H1 (cell line): ENCODE measurements at regions not wholly inside any gene's neighbourhood (a gene's known extent, or its start where the extent isn't known, plus 50 kb on each side); places are given as distances from the start of the nearest gene placed in this dataset.
"Not testable (repeated sequence)": the region's sequence is repeated elsewhere in the genome, so short reads cannot be mapped to it uniquely, and the experiment has no call there.

Experiments
- CTCF ChIA-PET: fragments of 300-600 bp; sonication (Branson Sonifier 250); formaldehyde crosslinking; loops from one replicate; lab custom pipeline; 2021; ENCODE audit not compliant: partially characterized antibody; lab: Charles Lee
- POLR2A ChIA-PET: fragments of 300-600 bp; sonication (Branson Sonifier 250); formaldehyde crosslinking; loops from one replicate; lab custom pipeline; 2021; ENCODE audit warnings: inconsistent platforms; ENCODE audit not compliant: partially characterized antibody; lab: Charles Lee
- DNase-seq, 2 experiments: peaks; one replicate each; pipeline versions ENCODE4 v3.0.0 to v3.0.0-alpha.2; 2010 to 2022; ENCODE audit warnings: low spot score in 2 of 2, low read depth in 1 of 2, mixed read lengths in 1 of 2
- FAIRE-seq: peaks from 2 replicates; lab custom pipeline; 2011; peaks lifted over from hg19 to GRCh38; lab: Jason Lieb, UNC
- H2AFZ ChIP-seq: 2 replicates; pipeline ENCODE4 v1.8.1; 2012; ENCODE audit warnings: low read length, inconsistent platforms
- H2AK5ac ChIP-seq: 2 replicates; pipeline ENCODE4 v1.6.1; 2013; ENCODE audit warnings: low read depth, low read length
- H2BK120ac ChIP-seq: replicated peaks from 2 replicates; pipeline ENCODE3; 2013; ENCODE audit warnings: low read depth, low read length, inconsistent platforms
- H2BK12ac ChIP-seq: 2 replicates; pipeline ENCODE4 v1.6.1; 2013; ENCODE audit warnings: low read depth, low read length
- H2BK15ac ChIP-seq: 2 replicates; pipeline ENCODE4 v1.6.1; 2013; ENCODE audit warnings: low read length
- H2BK20ac ChIP-seq: 2 replicates; pipeline ENCODE4 v1.6.1; 2013; ENCODE audit warnings: low read length
- H2BK5ac ChIP-seq: 2 replicates; pipeline ENCODE4 v1.6.1; 2013; ENCODE audit warnings: low read depth, low read length
- H3K14ac ChIP-seq: 2 replicates; pipeline ENCODE4 v1.6.1; 2013; ENCODE audit warnings: inconsistent platforms; ENCODE audit not compliant: insufficient read length
- H3K18ac ChIP-seq: 2 replicates; pipeline ENCODE4 v1.6.1; 2013; ENCODE audit warnings: low read length; ENCODE audit errors: extremely low read depth
- H3K23ac ChIP-seq: 2 replicates; pipeline ENCODE4 v1.6.1; 2013; ENCODE audit warnings: inconsistent platforms; ENCODE audit not compliant: insufficient read length
- H3K23me2 ChIP-seq: 2 replicates; pipeline ENCODE4 v1.6.1; 2013; ENCODE audit warnings: low read depth, low read length
- H3K27ac ChIP-seq: 2 replicates; pipeline ENCODE4 v1.6.1; 2011; ENCODE audit warnings: low read depth, low read length, inconsistent platforms
- H3K27me3 ChIP-seq, 4 experiments: replicated peaks in 1 of 4; 1 replicate in 1 of 4; 2 replicates in 3 of 4; pipeline versions ENCODE4 v1.6.1 to v1.8.1; 2011 to 2013; ENCODE audit warnings: low read length in 3 of 4, mild to moderate bottlenecking in 3 of 4, inconsistent platforms in 2 of 4, mixed read lengths in 2 of 4, moderate library complexity in 1 of 4; ENCODE audit not compliant: control insufficient read depth in 3 of 4, insufficient read depth in 3 of 4; ENCODE audit errors: extremely low read depth in 1 of 4
- H3K36me3 ChIP-seq, 4 experiments: 2 replicates each; pipeline versions ENCODE4 v1.6.1 to v1.8.1; 2011 to 2013; ENCODE audit warnings: mild to moderate bottlenecking in 4 of 4, low read length in 3 of 4, moderate library complexity in 2 of 4, control low read depth in 1 of 4, inconsistent platforms in 1 of 4; ENCODE audit not compliant: insufficient read depth in 4 of 4, control insufficient read depth in 2 of 4
- H3K4ac ChIP-seq: replicated peaks from 2 replicates; pipeline ENCODE3; 2013; ENCODE audit warnings: low read length, low read depth, mixed read lengths, inconsistent platforms; ENCODE audit not compliant: insufficient read length
- H3K4me1 ChIP-seq, 4 experiments: replicated peaks in 1 of 4; 1 replicate in 1 of 4; 2 replicates in 3 of 4; pipeline versions ENCODE4 v1.6.1 to v1.8.1; 2011 to 2013; ENCODE audit warnings: low read length in 3 of 4, inconsistent platforms in 2 of 4, mixed read lengths in 1 of 4; ENCODE audit not compliant: insufficient read depth in 4 of 4, control insufficient read depth in 3 of 4
- H3K4me2 ChIP-seq, 2 experiments: 2 replicates each; pipeline versions ENCODE4 v1.6.1 to v1.8.1; 2011 to 2013; ENCODE audit warnings: low read depth in 2 of 2, low read length in 2 of 2, control low read depth in 1 of 2, inconsistent platforms in 1 of 2, mild to moderate bottlenecking in 1 of 2; ENCODE audit not compliant: insufficient read depth in 1 of 2
- H3K4me3 ChIP-seq, 4 experiments: fragments of 200-600, 300-600 bp in 1 of 4; sonication (generic), shearing (Covaris generic), sonication (Bioruptor Twin) in 1 of 4; 2 replicates each; pipeline versions ENCODE4 v1.5.1 to v1.8.1; 2011 to 2016; ENCODE audit warnings: low read length in 4 of 4, low read depth in 3 of 4, control low read depth in 2 of 4, inconsistent platforms in 2 of 4, mild to moderate bottlenecking in 2 of 4, mixed read lengths in 1 of 4, moderate library complexity in 1 of 4; ENCODE audit not compliant: insufficient read depth in 2 of 4; ENCODE audit errors: extremely low read depth in 1 of 4
- H3K56ac ChIP-seq: replicated peaks from 2 replicates; pipeline ENCODE3; 2013; ENCODE audit warnings: low read depth, mild to moderate bottlenecking, mixed read lengths, low read length, inconsistent platforms; ENCODE audit not compliant: insufficient read length
- H3K79me1 ChIP-seq: 2 replicates; pipeline ENCODE4 v1.6.1; 2013; ENCODE audit warnings: low read depth, low read length, control low read depth
- H3K79me2 ChIP-seq, 2 experiments: 2 replicates each; pipeline versions ENCODE4 v1.6.1 to v1.8.1; 2012 to 2013; ENCODE audit warnings: low read length in 2 of 2, mild to moderate bottlenecking in 2 of 2, inconsistent platforms in 1 of 2; ENCODE audit not compliant: insufficient read depth in 2 of 2, control insufficient read depth in 1 of 2
- H3K9ac ChIP-seq, 4 experiments: replicated peaks in 1 of 4; 1 replicate in 1 of 4; 2 replicates in 3 of 4; pipeline versions ENCODE4 v1.6.1 to v1.8.1; 2011 to 2013; ENCODE audit warnings: low read depth in 3 of 4, low read length in 3 of 4, control low read depth in 2 of 4, mild to moderate bottlenecking in 2 of 4, moderate library complexity in 2 of 4, inconsistent platforms in 1 of 4; ENCODE audit errors: extremely low read depth in 1 of 4
- H3K9me3 ChIP-seq, 2 experiments: 2 replicates each; pipeline versions ENCODE4 v1.6.1 to v1.8.1; 2012 to 2013; ENCODE audit warnings: mild to moderate bottlenecking in 2 of 2, moderate library complexity in 2 of 2, control low read depth in 1 of 2, inconsistent platforms in 1 of 2, low read depth in 1 of 2, low read length in 1 of 2, mixed read lengths in 1 of 2; ENCODE audit not compliant: insufficient read depth in 2 of 2
- H4K20me1 ChIP-seq, 2 experiments: replicated peaks in 1 of 2; 2 replicates each; pipeline versions ENCODE3 to v1.8.1; 2011 to 2013; ENCODE audit warnings: inconsistent platforms in 2 of 2, low read length in 2 of 2, mild to moderate bottlenecking in 1 of 2; ENCODE audit not compliant: insufficient read depth in 2 of 2, control insufficient read depth in 1 of 2
- H4K5ac ChIP-seq: 2 replicates; pipeline ENCODE4 v1.6.1; 2013; ENCODE audit warnings: low read length, low read depth, mixed read lengths, inconsistent platforms; ENCODE audit not compliant: insufficient read length
- H4K8ac ChIP-seq: 2 replicates; pipeline ENCODE4 v1.8.0; 2013; ENCODE audit warnings: mild to moderate bottlenecking, moderate library complexity, low read length, inconsistent platforms; ENCODE audit not compliant: insufficient read depth; ENCODE audit errors: extremely low read depth
- H4K91ac ChIP-seq: replicated peaks from 2 replicates; pipeline ENCODE3; 2013; ENCODE audit warnings: low read length, mixed read lengths, inconsistent platforms; ENCODE audit not compliant: insufficient read length
- WGBS, 2 experiments: shearing (Covaris generic) in 1 of 2; methylation state at CpG; one replicate each; pipeline versions ENCODE4 v1.1.6 to v1.1.7; 2013 to 2015; ENCODE audit warnings: low lambda C conversion rate in 2 of 2, mixed read lengths in 2 of 2, inconsistent platforms in 1 of 2, low coverage in 1 of 2, missing lambda C conversion rate in 1 of 2; ENCODE audit not compliant: insufficient replicate concordance in 2 of 2, insufficient coverage in 1 of 2, insufficient read length in 1 of 2; ENCODE audit errors: extremely low coverage in 1 of 2, missing lambda C conversion rate in 1 of 2; 5-methylcytosine and 5-hydroxymethylcytosine counted together

- H3K18ac ChIP-seq, FAIRE-seq, H2AK5ac ChIP-seq, H3K9me3 ChIP-seq, H3K23ac ChIP-seq, H2AFZ ChIP-seq, H3K4me3 ChIP-seq, H3K4me2 ChIP-seq, H3K27ac ChIP-seq, H4K5ac ChIP-seq, H3K23me2 ChIP-seq, H2BK5ac ChIP-seq, DNase-seq, H4K8ac ChIP-seq, H2BK20ac ChIP-seq, H3K36me3 ChIP-seq, H2BK120ac ChIP-seq, POLR2A ChIA-PET, H4K91ac ChIP-seq, H2BK12ac ChIP-seq, H3K9ac ChIP-seq, H3K14ac ChIP-seq, H3K4me1 ChIP-seq, H3K56ac ChIP-seq, H3K79me1 ChIP-seq, H4K20me1 ChIP-seq, H3K27me3 ChIP-seq, H3K79me2 ChIP-seq, H3K4ac ChIP-seq, H2BK15ac ChIP-seq: not testable (repeated sequence)
- CTCF ChIA-PET, result interaction anchor here (0.6 to 1.1 kb wide), 2 partner anchors 352 to 374 kb away, joined by 3 read pairs; no protein-coding TSS in a partner anchor
- 89% methylated on average over 1 of the region's 1 CpG; no CpG with 5 or more reads in 1 of the 2 experiments for WGBS, 2 experiments
Observed at GRCh38 chr7:113336838-113337237, 218.5 kb upstream of the SMIM30 start.
